NCI-H2029 (cell line): ENCODE measurements at regions not wholly inside any gene's neighbourhood (a gene's known extent, or its start where the extent isn't known, plus 50 kb on each side); places are given as distances from the start of the nearest gene placed in this dataset.
"Not testable (repeated sequence)": the region's sequence is repeated elsewhere in the genome, so short reads cannot be mapped to it uniquely, and the experiment has no call there.

Experiments
- DNase-seq: peaks from one replicate; lab custom pipeline; 2025; lab: John Stamatoyannopoulos, UW

DNA sequence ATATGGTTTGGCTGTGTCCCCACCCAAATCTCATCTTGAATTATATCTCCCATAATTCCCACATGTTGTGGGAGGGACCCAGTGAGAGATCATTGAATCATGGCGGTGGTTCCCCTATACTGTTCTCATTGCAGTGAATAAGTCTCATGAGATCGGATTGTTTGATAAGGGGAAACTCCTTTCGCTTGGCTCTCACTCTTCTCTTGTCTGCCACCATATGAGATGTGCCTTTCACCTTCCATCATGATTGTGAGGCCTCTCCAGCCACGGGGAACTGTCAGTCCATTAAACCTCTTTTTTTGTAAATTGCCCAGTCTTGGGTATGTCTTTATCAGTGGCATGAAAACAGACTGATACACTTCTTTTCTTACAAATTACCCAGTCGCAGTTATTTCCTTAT is 417.6 kb upstream of the RUNX1 start:
- not testable (repeated sequence) for DNase-seq

GRCh38 chr21:35465741-35466140 is 416.6 kb upstream of the RUNX1 start:
- DNase-seq = no peak

- DNase-seq = no peak
Measured at GRCh38 chr21:35461700-35462099, 412.6 kb upstream of the RUNX1 start.

GRCh38 chr21:35460441-35460840 is 411.3 kb upstream of the RUNX1 start:
- no peak for DNase-seq

DNA sequence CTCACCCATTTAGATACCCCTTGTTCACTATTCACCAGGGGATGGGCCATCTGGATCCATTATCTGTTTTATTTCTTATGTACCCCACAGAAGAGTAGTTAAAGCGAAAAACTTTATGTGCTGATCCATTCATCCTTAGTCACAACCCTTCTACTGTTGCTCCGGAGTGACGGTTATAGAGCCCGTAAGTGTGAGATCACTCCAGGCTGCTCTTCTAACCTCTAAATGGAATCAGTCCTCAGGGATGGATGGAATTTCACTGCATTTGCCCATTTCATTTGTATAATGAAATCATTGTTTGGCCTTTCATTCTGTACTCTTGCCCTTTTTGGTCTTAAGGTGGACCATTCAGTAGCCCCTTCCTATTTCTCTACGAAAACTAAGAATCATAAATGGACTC is 409.3 kb upstream of the RUNX1 start:
- no peak for DNase-seq

- DNase-seq = no peak
Measured at GRCh38 chr21:35457097-35457804, 408.1 kb upstream of the RUNX1 start.

DNA sequence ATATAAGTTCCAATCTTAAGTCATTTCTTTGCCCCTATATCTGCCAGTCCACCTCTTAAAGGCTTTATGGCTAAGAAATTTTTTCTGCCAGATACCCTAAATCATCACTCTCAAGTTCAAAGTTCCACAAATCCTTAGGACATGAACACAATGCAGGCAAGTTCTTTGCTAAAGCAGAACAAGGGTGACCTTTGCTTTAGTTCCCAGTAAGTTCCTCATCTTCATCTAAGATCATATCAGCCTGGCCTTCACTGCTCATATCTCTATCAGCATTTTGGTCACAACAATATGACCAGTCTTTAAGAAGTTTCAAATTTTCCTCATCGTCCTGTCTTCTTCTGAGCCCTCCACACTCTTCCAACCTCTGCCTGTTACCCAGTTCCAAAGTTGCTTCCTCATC is 402.2 kb upstream of the RUNX1 start:
- DNase-seq = no peak

DNA sequence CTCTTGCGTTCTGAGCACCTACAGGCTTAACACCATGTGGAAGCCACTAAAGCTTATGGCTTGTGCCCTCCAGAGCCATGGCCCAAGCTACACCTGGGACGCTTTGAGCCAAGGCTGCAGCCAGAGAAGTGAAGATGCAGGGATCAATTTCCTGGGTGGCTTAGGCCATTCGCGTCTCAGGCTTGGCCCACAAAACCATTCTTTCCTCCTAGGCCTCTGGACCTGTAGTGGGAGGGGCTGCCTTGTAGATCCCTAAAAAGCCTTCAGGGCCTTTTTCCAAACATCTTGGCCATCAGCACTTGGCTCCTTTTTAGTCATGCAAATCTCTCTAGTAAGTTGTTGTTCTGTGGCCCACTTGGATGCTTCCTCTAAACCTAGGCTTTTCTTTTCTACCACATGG is 401.7 kb upstream of the RUNX1 start:
- no peak for DNase-seq

DNA sequence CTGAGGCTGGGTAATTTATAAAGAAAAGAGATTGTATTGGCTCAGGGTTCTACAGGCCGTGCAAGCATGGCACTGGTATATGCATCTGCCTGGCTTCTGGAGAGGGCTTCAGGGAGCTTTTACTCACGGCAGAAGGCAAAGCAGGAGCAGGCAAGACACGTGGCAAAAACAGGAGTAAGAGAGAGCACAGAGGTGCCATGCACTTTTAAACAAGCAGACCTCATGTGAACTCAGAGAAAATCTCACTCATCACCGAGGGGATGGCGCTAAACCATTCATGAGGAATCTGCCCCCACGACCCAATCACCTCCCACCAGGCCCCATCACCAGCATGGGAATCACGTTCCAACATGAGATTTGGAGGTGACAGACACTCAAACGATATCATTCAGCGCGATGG is 400.7 kb upstream of the RUNX1 start:
- no peak for DNase-seq

GRCh38 chr21:35448876-35449599 is 399.9 kb upstream of the RUNX1 start:
- DNase-seq = no peak

GRCh38 chr21:35444391-35444790 is 395.3 kb upstream of the RUNX1 start:
- no peak for DNase-seq

GRCh38 chr21:35441868-35442582 is 392.9 kb upstream of the RUNX1 start:
- DNase-seq = no peak

- no peak for DNase-seq
Measured at GRCh38 chr21:35438643-35439404, 389.7 kb upstream of the RUNX1 start.

DNA sequence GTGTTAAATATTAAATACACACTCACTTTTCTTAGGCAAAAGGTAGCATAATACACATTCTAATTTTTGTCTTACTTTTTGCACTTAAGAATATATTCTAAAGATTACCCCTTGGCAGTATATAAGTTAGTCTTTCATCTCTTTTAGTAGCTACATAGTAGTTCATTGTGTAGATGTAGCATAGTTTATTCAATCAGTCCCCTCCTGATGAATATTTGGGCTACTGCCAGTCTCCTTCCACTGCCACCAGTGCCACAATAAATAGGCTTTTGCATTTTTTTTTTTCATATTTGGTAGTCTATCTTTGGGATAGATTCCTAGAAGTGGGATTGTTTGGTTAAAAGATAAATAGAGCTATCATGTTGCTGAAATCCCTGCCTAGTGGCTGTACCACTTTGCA is 388.8 kb upstream of the RUNX1 start:
- DNase-seq = no peak

DNA sequence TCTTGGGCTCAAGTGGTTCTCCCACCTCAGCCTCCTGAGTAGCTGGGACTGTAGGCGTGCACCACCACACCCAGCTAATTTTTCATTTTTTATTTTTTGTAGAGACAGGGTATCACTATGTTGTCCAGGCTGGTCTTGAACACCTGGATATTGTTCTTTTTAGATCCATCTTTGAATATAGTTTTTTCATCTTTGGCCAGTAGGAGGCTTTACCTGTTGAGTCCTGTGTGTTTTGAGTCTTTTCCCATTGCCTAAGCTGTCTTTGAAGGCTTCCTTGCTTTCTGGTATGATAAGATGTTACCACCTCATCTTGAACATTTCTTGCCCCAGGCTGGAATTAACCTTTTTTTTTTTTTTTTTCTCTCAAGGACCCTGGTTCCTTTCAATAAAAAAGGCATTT is 387.8 kb upstream of the RUNX1 start:
- no peak for DNase-seq

DNA sequence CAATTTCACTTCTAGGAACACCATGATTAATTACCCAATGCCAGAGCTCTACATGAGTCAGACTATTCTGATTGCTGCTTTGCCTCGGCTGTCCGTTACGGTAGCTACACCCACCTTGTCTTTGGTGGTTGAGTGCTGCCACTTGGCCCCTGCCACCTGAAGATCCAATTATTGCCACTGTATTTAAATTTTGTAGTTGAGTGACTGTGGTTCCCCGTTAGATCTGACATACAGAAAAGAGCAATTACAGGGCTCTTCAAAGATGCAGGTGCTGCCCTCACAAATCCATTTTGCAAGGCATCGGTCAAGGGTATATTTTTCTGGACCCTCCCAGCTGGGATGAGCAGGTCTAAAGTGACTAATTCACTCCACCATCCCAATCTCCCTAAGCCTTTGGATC is 383.5 kb upstream of the RUNX1 start:
- DNase-seq = not testable (repeated sequence)

DNA sequence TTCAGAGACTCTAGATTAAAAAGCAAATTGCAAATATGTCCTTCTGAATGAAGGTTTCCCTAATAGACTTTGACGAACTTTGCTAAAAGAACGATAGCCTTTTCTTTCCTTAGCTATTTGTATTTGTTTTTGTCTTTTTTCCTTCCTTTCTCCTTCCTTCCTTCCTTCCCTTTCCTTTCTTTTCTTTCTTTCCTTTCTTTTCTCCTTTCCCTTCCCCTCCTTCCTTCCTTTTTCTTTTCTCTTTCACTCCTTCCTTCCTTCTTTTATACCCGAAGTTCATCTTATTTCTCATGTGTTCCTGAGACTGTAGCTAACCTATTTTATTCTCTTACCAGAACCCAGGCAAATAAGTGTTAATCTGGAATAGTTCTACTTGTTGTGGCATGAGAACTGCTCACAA is 381.2 kb upstream of the RUNX1 start:
- DNase-seq = no peak

DNA sequence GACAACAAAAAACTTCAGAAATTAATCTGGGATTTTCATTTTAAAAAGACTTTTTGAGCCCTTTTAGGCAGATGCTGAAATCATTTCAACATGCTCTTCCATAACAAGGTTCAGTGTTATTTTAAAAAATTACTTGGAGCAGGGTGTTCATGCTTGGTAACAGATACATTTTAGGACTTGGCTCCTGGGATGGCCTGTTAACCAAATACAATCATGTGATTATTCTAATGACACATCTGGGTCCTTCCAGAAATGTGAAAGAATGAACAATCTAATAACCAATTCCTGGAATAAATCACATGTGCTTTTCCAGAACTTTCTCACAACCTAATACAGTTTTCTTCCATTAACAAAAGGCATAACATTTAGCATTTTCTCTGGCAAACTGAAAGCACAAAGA is 379.8 kb upstream of the RUNX1 start:
- no peak for DNase-seq

DNA sequence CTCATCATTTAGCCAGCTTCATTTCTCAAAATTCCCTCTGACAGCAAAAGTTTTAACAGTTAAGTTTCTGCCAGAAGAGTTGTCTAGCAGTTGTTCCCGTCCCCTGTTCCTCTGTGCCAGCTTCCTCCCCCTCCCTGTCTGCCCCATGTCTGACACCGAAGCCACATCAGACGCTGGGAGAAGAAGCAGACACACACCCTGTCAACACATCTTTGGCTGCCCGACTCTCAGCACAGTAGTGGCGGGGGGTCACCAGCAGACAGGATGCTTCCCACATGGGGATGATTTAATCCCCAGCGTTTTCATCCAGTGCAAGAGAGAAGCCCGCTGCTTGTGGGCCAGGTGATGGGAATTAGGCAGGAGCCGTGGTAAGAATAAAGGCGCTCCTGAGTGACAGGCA is 379.4 kb upstream of the RUNX1 start:
- DNase-seq = no peak

DNA sequence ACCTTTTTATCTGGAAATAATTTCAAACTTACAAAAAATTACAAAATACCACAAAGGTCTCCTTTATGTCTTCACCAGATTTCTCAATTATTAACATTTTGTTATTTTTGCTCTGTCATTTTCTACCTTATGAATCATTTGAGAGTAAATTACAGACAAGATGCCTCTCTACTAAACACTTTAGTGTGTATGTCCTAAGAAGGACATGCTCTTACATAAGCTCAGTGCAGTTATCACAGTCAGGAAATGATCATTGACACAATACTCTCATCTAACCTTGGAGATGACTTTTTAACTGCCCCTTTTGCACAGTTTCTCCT is 378.9 kb upstream of the RUNX1 start:
- no peak for DNase-seq

DNA sequence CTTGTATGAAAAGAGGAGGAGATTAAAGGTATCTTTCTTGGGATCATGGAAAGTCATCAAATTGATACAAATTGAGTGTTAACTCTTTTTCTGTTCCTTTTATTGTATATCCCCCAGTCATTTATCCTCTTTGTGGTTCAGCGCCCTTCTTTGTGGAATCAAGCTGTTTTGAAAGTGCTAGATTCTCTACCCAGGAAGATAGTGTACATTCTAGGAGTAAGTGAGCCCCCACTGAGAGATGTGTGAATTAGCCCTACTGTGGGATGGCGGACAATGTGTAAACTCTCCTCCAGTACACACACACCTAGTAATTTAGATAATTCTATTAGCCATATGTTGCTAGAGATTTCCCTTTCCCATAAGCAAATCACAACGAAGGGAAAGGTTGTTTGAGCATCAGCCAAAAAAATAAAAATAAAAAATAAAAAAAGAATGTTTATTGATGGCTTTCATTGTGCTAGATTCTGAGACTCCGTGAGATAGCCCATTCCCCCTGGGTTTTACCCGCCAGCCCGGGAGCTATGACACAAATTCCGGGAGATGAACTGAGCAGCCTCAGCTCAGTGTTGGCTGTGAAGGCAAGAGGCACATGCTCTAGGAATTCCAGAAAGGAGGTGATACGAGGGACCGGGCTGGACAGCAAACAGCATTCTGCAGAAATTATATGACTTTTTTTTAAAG is 378.4 kb upstream of the RUNX1 start:
- DNase-seq = no peak

GRCh38 chr21:35426897-35427296 is 377.8 kb upstream of the RUNX1 start:
- DNase-seq = no peak
